Left cardiac atrium (tissue), 4 donors: ENCODE measurements at regions not wholly inside any gene's neighbourhood (a gene's known extent, or its start where the extent isn't known, plus 50 kb on each side); places are given as distances from the start of the nearest gene placed in this dataset.

ENCODE experiments used
- ATAC-seq, 2 donors: fragments of 200-7000 bp; cut with Tn5 transposase; one replicate each; pipeline ENCODE4 v1.9.1; 2020; ENCODE audit warnings: mild to moderate bottlenecking in 2 of 2, moderate library complexity in 2 of 2
- DNase-seq: peaks from one replicate; pipeline ENCODE4 v3.0.0-alpha.2; 2020
- intact Hi-C, 2 donors: fragments of 100-400 bp; cut with DNase I; formaldehyde crosslinking; loops; one replicate each; pipeline versions ENCODE4 v1.14.1 to v1.15.1; 2022 to 2023
- donor health status: DM: no; HTN: yes; CAD: no.
- donor health status: DM: no; HTN: yes; CAD: no; lungs with severe emphysema.
- donor health status: DM: yes; HTN: yes; CAD: no.
- donor health status: Dilated cardiomyopathy.

- intact Hi-C loops: no loop called here
- ATAC-seq: no peak
- no peak for DNase-seq
These were observed 222.6 kb upstream of the NEIL3 start for GRCh38 chr4:177087060-177087459.

DNA sequence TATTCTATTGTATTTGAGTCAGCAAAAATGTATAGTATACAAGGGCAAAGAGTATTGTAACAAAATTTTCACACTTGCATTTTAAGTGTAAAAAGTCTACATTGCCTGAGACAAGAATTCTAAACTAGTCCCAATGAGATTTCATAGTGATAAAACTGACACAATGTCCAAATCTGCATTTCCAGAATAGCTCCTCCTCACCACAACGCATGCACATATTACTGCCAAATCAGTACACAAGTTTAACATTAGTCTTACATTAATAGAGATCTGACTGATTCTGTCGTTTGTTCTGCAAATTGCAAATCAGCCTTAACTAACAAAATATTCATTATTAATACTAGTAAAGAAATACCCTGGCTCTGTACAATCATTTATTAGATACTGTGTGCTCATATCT lies 222.2 kb upstream of the NEIL3 start:
- intact Hi-C loops: no loop called here
- ATAC-seq (no peak), DNase-seq (no peak)

DNA sequence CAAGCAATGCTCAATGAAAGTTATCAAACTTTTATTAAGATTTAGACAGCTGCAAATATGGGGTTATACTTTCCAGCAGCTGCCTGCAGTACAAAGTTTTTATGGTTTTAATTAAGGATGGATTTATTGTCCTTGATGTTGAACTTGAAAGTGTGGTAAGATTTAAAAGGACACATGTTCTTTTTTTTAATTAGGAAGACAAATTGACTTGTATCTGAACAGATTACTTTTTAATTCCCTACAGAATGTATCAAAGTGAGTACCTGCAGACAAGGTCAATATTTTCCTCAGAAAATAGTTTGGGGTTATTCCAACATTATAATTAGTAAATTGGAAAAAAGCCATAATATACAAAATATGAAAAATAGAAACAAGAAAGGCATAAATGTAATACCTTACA lies 218.2 kb upstream of the NEIL3 start:
- ATAC-seq (no peak), DNase-seq (no peak)
- intact Hi-C loops: no loop called here

- DNase-seq: no peak
- no peak for ATAC-seq
- intact Hi-C loops: no loop called here
These were observed 216.9 kb upstream of the NEIL3 start for GRCh38 chr4:177092807-177093206.

- DNase-seq: no peak
- intact Hi-C loops: no loop called here
- ATAC-seq: no peak
These were observed 215.7 kb upstream of the NEIL3 start for GRCh38 chr4:177093964-177094363.

DNA sequence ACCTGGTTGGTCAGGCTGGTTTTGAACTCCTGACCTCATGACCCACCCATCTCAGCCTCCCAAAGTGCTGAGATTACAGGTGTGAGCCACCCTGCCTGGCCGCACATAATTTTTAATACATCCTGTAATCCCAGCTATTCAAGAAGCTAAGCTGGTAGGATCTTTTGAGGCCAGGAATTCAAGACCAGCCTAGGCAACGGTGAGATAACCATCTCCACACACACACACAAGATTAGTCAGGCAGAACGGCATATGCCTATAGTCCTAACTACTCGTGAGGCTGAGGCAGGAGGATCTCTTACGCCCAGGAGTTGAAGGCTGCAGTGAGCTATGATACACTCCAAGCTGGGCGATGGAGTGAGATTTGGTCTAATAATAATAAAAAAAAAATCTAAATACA lies 212.4 kb upstream of the NEIL3 start:
- intact Hi-C loops: no loop called here
- ATAC-seq (no peak), DNase-seq (no peak)

GRCh38 chr4:177099211-177099610 lies 210.5 kb upstream of the NEIL3 start:
- intact Hi-C loops: no loop called here
- ATAC-seq (no peak), DNase-seq (no peak)

- intact Hi-C loops: no loop called here
- ATAC-seq: no peak
- no peak for DNase-seq
These were observed 209.4 kb upstream of the NEIL3 start for GRCh38 chr4:177100307-177100706.

DNA sequence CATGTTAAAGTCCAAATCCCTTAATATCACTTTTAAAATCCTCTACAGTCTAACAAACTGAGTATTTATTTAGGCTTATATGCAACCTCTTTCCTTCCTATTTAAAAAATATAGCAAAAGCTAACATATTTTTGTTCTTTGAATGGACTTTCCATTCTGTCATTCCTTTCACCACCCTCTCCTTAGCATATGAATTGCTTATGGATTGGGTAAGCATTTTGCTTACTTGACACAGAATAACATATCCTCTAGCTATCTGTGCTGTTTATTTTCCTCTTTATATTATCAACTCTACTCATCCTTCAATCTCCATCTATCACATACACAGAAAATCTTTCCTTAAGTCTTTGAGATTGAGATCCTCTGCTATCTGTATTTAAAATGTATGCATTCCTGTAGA lies 206.1 kb upstream of the NEIL3 start:
- no peak for DNase-seq
- intact Hi-C loops: no loop called here
- ATAC-seq: no peak

DNA sequence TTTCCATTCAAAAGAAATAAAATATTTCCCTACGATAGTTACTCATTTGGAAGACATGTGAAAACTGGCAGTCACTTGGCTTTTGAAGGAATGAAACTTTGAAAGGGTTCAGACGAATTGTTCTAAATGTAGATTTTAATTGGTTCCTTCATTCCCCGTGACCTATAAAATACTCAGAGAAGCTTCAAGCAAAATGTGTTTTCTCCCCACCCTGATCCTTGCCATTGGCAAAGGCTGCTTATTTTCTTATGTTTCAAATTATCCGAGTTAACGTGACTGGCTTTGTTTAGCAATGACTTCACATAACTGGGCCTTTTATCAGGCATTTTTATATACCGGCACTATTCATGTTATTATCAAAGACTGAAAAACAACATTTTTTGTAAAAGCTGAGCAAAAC lies 204.1 kb upstream of the NEIL3 start:
- ATAC-seq (no peak), DNase-seq (no peak)
- intact Hi-C loops: no loop called here

GRCh38 chr4:177107288-177107921 lies 202.3 kb upstream of the NEIL3 start:
- intact Hi-C loops: no loop called here
- no peak for ATAC-seq

DNA sequence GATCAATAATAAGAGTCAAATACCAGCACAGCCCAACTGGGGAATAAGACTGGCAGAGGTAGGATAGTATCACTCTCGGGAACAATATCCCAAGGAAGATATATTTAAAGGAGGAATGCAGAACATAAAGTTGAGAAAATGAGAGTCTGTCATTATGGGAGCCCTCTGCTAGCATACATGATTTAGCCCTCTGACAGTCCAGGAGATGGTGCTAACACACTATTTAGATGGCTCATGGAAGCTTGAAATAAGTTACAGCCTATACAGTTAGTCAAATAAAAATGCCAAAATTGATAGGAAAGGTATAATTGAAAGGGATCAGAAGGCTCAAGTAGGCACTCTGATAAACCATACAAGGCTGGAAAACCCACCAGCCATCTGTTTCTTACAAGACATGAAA lies 201.0 kb upstream of the NEIL3 start:
- ATAC-seq (no peak), DNase-seq (no peak)
- intact Hi-C loops: no loop called here

More at GRCh38 chr4:177107288-177107921, 202.3 kb upstream of the NEIL3 start:
- DNase-seq: no peak

GRCh38 chr4:177109769-177110168 lies 199.9 kb upstream of the NEIL3 start:
- intact Hi-C loops: no loop called here
- DNase-seq (no peak), ATAC-seq (no peak)

- intact Hi-C loops: no loop called here
- ATAC-seq (no peak), DNase-seq (no peak)
These were observed 193.5 kb upstream of the NEIL3 start for GRCh38 chr4:177116161-177116560.

DNA sequence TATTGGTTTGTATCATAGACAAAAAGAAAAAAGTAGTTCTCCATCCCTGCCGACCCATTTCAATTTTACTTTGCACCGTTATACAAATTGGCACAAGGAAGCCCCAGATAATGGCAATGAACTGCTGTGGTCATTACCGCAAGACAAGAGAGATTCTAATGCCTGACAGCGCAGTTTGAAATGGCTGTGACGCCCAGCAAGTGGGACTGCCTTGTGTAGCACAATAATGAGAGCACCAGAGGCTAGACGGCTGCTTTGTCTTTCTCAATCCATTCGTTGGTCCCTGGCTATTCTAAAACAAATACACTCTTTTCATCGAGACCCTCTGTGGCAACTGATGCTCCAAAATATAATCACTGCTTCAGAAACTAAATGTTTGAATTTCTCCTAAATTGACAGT lies 192.4 kb upstream of the NEIL3 start:
- intact Hi-C loops: no loop called here
- ATAC-seq: no peak
- no peak for DNase-seq

- peak; percentile 42 for DNase-seq
- peak; percentile 94 to 97 for ATAC-seq
- intact Hi-C loops: no loop called here
These were observed 191.1 kb upstream of the NEIL3 start for GRCh38 chr4:177118596-177118995.

- DNase-seq (no peak), ATAC-seq (peak; percentile 10 to 52)
- intact Hi-C loops: no loop called here
These were observed 190.6 kb upstream of the NEIL3 start for GRCh38 chr4:177119021-177119471.

DNA sequence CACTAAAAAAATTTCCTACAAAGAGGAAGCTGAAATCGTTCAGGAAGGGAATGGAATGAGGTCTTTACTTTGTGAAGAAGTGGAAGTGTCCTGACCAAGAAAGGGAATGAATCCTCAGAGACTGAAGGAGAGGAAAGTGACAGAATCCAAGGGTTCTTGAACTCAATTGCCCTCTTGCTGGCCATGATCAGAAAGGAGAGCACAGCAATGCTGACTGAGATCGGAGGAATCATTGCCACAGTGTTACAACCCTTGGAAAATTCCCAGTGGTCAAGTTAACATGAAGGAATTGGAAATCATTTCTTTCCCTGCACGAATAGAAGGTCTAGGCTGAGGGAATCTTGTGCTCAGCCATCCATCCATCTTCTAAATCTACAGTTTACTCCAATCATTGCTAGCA lies 190.0 kb upstream of the NEIL3 start:
- DNase-seq (no peak), ATAC-seq (peak in 1 of 2 donors; percentile 64)
- intact Hi-C loops: no loop called here

GRCh38 chr4:177123811-177124210 lies 185.9 kb upstream of the NEIL3 start:
- no peak for ATAC-seq
- intact Hi-C loops: no loop called here
- DNase-seq: no peak

GRCh38 chr4:177124349-177125064 lies 185.2 kb upstream of the NEIL3 start:
- intact Hi-C loops: no loop called here
- DNase-seq (no peak), ATAC-seq (no peak)

GRCh38 chr4:177125656-177126055 lies 184.0 kb upstream of the NEIL3 start:
- ATAC-seq (no peak), DNase-seq (no peak)
- intact Hi-C loops: no loop called here
